Stimulated activated memory B cell treated with anti-CD40 and anti-IgM and Interleukin-4, amounts not matched to agents 10 μg/mL and 1 μg/mL and 100 μg/mL, for 72 hours (primary cell): ENCODE measurements at regions not wholly inside any gene's neighbourhood (a gene's known extent, or its start where the extent isn't known, plus 50 kb on each side); places are given as distances from the start of the nearest gene placed in this dataset.

ENCODE experiments used
- ATAC-seq: fragments of 150-1000 bp; cut with Tn5 transposase; 2 replicates; pipeline ENCODE4 v1.10.0; 2021
- H3K27ac Mint-ChIP-seq: one replicate; pipeline ENCODE4 v1.8.0; 2022; ENCODE audit warnings: mild to moderate bottlenecking, mixed read lengths
- H3K27me3 Mint-ChIP-seq: one replicate; pipeline ENCODE4 v1.8.0; 2022; ENCODE audit warnings: mixed read lengths
- H3K36me3 Mint-ChIP-seq: one replicate; pipeline ENCODE4 v1.8.0; 2022; ENCODE audit warnings: mixed read lengths
- H3K4me1 Mint-ChIP-seq: one replicate; pipeline ENCODE4 v1.8.0; 2022; ENCODE audit warnings: mixed read lengths
- H3K4me3 Mint-ChIP-seq: one replicate; pipeline ENCODE4 v1.8.0; 2022; ENCODE audit warnings: mild to moderate bottlenecking, moderate library complexity, mixed read lengths
- H3K9me3 Mint-ChIP-seq: one replicate; pipeline ENCODE4 v1.8.0; 2022; ENCODE audit warnings: mixed read lengths

- ATAC-seq, result no peak
- H3K27me3 Mint-ChIP-seq, result peaks cover 17% of the 10 kb centered on the region
- peaks cover 7% of the 10 kb centered on the region for H3K9me3 Mint-ChIP-seq
- peaks cover 6% of the 10 kb centered on the region for H3K36me3 Mint-ChIP-seq
- H3K4me1 Mint-ChIP-seq, result no peaks in the 10 kb centered on the region
- no peak overlapping the region for H3K4me3 Mint-ChIP-seq
- no peak overlapping the region for H3K27ac Mint-ChIP-seq
These were observed 78.3 kb downstream of the MICALL2 start for GRCh38 chr7:1380821-1381580.

DNA sequence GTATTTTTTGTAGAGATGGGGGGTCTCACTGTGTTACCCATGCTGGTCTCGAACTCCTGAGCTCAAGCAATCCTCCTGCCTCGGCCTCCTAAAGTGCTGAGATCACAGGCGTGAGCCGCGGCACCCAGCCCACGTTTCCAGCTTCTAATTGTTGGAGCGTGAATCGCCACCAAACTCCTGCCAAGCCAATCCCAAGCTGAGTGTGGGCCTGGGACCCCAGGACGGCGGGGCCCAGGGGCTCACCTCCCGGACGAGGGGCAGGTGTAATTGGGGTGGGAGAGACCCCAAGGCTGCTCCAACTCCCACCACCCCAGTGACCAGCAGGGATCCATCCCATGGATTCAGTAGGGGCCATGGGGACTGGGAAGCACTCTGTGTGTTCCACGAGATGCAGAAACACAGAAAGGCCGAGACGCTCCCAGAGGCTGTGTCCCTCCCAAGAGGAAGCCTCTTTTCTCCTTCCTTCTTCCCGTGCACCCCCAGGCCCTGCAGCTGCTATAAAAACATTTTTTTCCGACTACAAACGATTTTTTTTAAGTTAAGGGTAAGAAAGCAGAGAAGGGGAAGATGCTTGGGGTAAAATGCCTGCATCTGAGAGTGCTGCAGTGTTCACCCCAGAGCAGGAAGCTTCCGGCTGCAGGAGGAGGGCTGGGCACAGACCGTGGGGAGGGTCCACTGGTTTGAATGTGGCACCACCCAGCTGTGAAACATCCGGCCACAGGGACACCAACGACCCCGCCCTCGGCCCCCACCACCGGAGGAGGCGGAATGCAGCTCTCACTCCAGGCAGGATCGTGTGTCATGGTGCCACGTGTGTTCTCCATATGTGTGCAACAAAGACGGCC is 76.5 kb downstream of the MICALL2 start:
- peaks cover 7% of the 10 kb centered on the region for H3K9me3 Mint-ChIP-seq
- H3K27ac Mint-ChIP-seq, result no peak overlapping the region
- no peak overlapping the region for H3K4me3 Mint-ChIP-seq
- peaks cover 6% of the 10 kb centered on the region for H3K36me3 Mint-ChIP-seq
- no peak for ATAC-seq
- peaks cover 32% of the 10 kb centered on the region for H3K27me3 Mint-ChIP-seq
- no peaks in the 10 kb centered on the region for H3K4me1 Mint-ChIP-seq

DNA sequence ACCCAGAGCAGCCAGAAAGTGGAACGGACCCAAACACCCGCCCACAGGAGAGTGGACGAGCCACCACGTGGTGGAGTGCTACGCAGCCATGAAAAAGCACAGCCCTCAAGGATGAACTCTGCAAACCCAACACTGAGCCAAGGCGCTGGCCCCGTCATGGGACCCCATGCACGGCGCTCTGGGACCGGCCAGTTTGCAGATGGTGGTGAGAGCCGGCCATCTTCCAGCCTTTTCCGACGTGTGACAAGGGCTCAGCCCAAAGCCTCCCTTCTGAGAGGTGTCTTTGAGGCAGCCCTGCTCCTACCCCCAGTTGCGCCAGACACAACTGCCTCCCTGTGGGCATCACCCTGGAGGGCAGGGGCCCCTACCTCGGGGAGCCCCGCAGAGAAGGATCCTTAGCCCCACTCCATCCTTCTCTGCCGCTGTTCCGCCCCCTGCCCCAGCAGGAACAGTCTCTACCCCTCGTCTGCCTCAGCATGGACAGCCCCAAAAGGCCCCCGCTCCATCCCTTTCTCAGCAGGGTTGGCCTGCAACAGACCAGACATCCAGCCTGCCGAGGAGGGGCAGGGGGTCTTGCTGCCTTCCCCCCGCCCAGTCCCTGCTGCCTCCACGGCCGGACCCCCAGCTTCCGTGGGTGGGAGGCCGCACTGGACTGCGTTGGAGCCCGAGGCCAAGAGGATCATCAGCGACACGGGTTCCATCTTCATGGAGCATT is 75.7 kb downstream of the MICALL2 start:
- Mint-ChIP-seq H3K27me3 (peaks cover 40% of the 10 kb centered on the region), H3K4me3 (no peak overlapping the region), H3K4me1 (no peaks in the 10 kb centered on the region), H3K36me3 (peaks cover 6% of the 10 kb centered on the region), H3K27ac (no peak overlapping the region), H3K9me3 (peaks cover 7% of the 10 kb centered on the region)
- no peak for ATAC-seq

- H3K4me1 Mint-ChIP-seq, result no peaks in the 10 kb centered on the region
These were observed 75.2 kb downstream of the MICALL2 start for GRCh38 chr7:1384113-1384415.

More at GRCh38 chr7:1384113-1384415, 75.2 kb downstream of the MICALL2 start:
- no peak for ATAC-seq
- no peak overlapping the region for H3K4me3 Mint-ChIP-seq
- peaks cover 7% of the 10 kb centered on the region for H3K9me3 Mint-ChIP-seq
- peaks cover 6% of the 10 kb centered on the region for H3K36me3 Mint-ChIP-seq
- H3K27me3 Mint-ChIP-seq, result peaks cover 45% of the 10 kb centered on the region
- H3K27ac Mint-ChIP-seq, result no peak overlapping the region
